ENCODE measurements at regions not wholly inside any gene's neighbourhood (a gene's known extent, or its start where the extent isn't known, plus 50 kb on each side); places are given as distances from the start of the nearest gene placed in this dataset.

GRCh38 chr4:155591738-155592143, 74.9 kb upstream of the GUCY1A1 start:
- H3K9me2 ChIP-seq (ENCODE audit: insufficient read depth) = no peaks in the 10 kb centered on the region
- BruUV-seq (replicated peaks) = no TSS peak
- H3F3A ChIP-seq (ENCODE audit: insufficient read depth, low read depth) = no peaks in the 10 kb centered on the region
- H3K27ac ChIP-seq = no peak overlapping the region
- no peaks in the 10 kb centered on the region for H3K9me3 ChIP-seq (ENCODE audit: insufficient read depth, low read depth)
- CTCF ChIA-PET = no interaction called here
- H3K4me3 ChIP-seq = no peak overlapping the region
- H4K20me1 ChIP-seq (ENCODE audit: insufficient read depth) = no peaks in the 10 kb centered on the region
- H3K79me2 ChIP-seq (ENCODE audit: low read depth) = no peaks in the 10 kb centered on the region
- H3K36me3 ChIP-seq (ENCODE audit: low read depth) = no peaks in the 10 kb centered on the region
- intact Hi-C loops (cut with micrococcal nuclease; ENCODE audit: unreplicated experiment) = no loop called here
- H3K4me1 ChIP-seq (replicated peaks; ENCODE audit: insufficient read depth) = no peaks in the 10 kb centered on the region
- POLR2A ChIA-PET (ENCODE audit: unreplicated experiment) = no interaction called here
- no peak for TF ChIP-seq EZH2 (IDR thresholded peaks at IDR 0.05; ENCODE audit: low read depth)
- no peak for TF ChIP-seq CTCF (conservative IDR thresholded peaks at IDR 0.05)
- H3K27me3 ChIP-seq (ENCODE audit: insufficient read depth, low read depth) = no peaks in the 10 kb centered on the region
- H2AFZ ChIP-seq = no peak overlapping the region
- H3K4me2 ChIP-seq = no peak overlapping the region
- DNase-seq = no peak

DNA sequence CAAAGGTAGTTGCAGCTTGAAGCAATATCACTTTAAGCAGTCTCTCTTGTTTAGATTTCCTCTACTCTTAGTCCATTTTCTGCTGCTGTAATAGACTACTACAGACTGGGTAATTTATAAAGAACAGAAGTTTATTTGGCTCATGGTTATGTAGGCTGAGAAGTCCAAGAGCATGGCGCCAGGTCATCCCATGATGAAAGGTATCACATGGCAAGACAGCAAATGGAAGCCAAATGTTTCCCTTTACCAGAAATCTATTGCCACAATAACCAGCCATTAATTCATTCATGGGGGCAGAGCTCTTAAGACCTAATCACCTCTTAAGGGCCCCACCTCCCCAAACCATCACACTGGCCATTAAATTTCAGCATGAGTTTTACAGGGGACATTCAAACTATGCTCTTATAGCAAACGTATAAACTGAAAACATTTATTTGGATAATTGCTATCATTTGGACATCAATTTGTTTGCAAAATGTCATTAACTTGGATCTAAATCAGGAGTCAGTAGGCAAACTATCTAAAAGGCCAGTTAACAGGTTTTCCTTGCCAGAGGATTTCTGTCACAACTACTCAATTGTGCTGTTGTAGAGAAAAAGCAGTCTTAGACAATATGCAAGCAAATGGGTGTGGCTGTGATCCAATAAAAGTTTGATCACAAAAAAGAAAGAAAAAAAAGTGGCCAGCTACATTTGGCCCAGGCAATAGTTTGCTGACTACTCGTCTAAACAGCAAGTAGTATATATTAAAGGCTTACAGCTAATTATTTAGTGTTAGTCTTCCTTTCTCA, 75.7 kb upstream of the GUCY1A1 start:
- Histone ChIP-seq H3K4me1 (replicated peaks; ENCODE audit: insufficient read depth) (no peaks in the 10 kb centered on the region), H3K4me3 (no peak overlapping the region), H3K79me2 (ENCODE audit: low read depth) (no peaks in the 10 kb centered on the region), H3K9me2 (ENCODE audit: insufficient read depth) (no peaks in the 10 kb centered on the region), H3K9me3 (ENCODE audit: insufficient read depth, low read depth) (no peaks in the 10 kb centered on the region), H3K27ac (no peak overlapping the region), H3K4me2 (no peak overlapping the region), H3F3A (ENCODE audit: insufficient read depth, low read depth) (no peaks in the 10 kb centered on the region), H3K27me3 (ENCODE audit: insufficient read depth, low read depth) (no peaks in the 10 kb centered on the region), H4K20me1 (ENCODE audit: insufficient read depth) (no peaks in the 10 kb centered on the region), H3K36me3 (ENCODE audit: low read depth) (no peaks in the 10 kb centered on the region), H2AFZ (no peak overlapping the region)
- intact Hi-C loops (cut with micrococcal nuclease; ENCODE audit: unreplicated experiment) = no loop called here
- ChIA-PET POLR2A (ENCODE audit: unreplicated experiment) (no interaction called here), CTCF (no interaction called here)
- no TSS peak for BruUV-seq (replicated peaks)
- TF ChIP-seq CTCF (conservative IDR thresholded peaks at IDR 0.05) = no peak
- no peak for TF ChIP-seq EZH2 (IDR thresholded peaks at IDR 0.05; ENCODE audit: low read depth)
- no peak for DNase-seq

DNA sequence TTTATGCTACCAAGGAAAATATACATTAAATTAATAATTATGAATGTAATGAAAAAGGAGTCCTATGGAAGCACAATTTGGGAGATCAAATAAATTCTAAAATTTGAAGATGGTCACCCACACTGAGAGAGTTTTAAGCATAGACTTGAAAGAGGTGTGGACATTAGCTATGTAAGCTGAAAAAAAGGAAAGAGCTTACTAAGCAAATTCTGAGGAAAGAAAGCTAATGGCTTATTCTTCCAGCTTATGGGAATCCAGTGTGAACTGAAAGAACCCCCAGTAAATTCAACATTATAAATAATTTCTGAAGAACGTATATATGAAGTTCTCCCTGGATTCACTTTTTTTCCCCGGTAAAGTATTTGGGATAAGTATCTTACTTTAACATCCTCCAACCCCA, 78.2 kb upstream of the GUCY1A1 start:
- no TSS peak for BruUV-seq (replicated peaks)
- TF ChIP-seq CTCF (conservative IDR thresholded peaks at IDR 0.05) = no peak
- TF ChIP-seq EZH2 (IDR thresholded peaks at IDR 0.05; ENCODE audit: low read depth) = no peak

More for the DNA sequence above, 78.2 kb upstream of the GUCY1A1 start:
- ChIA-PET POLR2A (ENCODE audit: unreplicated experiment) (no interaction called here), CTCF (no interaction called here)
- Histone ChIP-seq H3K9me3 (ENCODE audit: insufficient read depth, low read depth) (no peaks in the 10 kb centered on the region), H3K27ac (no peak overlapping the region), H3K9me2 (ENCODE audit: insufficient read depth) (no peaks in the 10 kb centered on the region), H3K79me2 (ENCODE audit: low read depth) (no peaks in the 10 kb centered on the region), H3F3A (ENCODE audit: insufficient read depth, low read depth) (no peaks in the 10 kb centered on the region), H3K27me3 (ENCODE audit: insufficient read depth, low read depth) (no peaks in the 10 kb centered on the region), H4K20me1 (ENCODE audit: insufficient read depth) (no peaks in the 10 kb centered on the region), H2AFZ (no peak overlapping the region), H3K4me1 (replicated peaks; ENCODE audit: insufficient read depth) (no peaks in the 10 kb centered on the region), H3K36me3 (ENCODE audit: low read depth) (no peaks in the 10 kb centered on the region), H3K4me2 (no peak overlapping the region), H3K4me3 (no peak overlapping the region)
- intact Hi-C loops (cut with micrococcal nuclease; ENCODE audit: unreplicated experiment) = no loop called here
- DNase-seq = no peak
